Osteoblast (primary cell): ENCODE measurements at regions not wholly inside any gene's neighbourhood (a gene's known extent, or its start where the extent isn't known, plus 50 kb on each side); places are given as distances from the start of the nearest gene placed in this dataset.
A peak's percentile ranks its signal among the peaks of the same experiment; 100 is the strongest.

Experiments
- DNase-seq: peaks from one replicate; pipeline ENCODE4 v3.0.0; 2011; ENCODE audit warnings: low spot score, mixed read lengths; ENCODE audit not compliant: insufficient read length; ENCODE audit errors: missing footprints
- H2AFZ ChIP-seq: 2 replicates; pipeline ENCODE4 v1.6.0; 2011; ENCODE audit warnings: mild to moderate bottlenecking, low read length
- H3K27ac ChIP-seq: 2 replicates; pipeline ENCODE4 v1.5.1; 2011; ENCODE audit warnings: mild to moderate bottlenecking, low read depth, low read length, moderate library complexity
- H3K27me3 ChIP-seq: 2 replicates; pipeline ENCODE4 v1.6.0; 2012; ENCODE audit warnings: mild to moderate bottlenecking, control low read depth, inconsistent platforms, low read length, moderate library complexity; ENCODE audit not compliant: insufficient read depth
- H3K36me3 ChIP-seq: 2 replicates; pipeline ENCODE4 v1.5.1; 2011; ENCODE audit warnings: mild to moderate bottlenecking, low read length, control low read depth, moderate library complexity; ENCODE audit not compliant: insufficient read depth
- H3K4me1 ChIP-seq: 2 replicates; pipeline ENCODE4 v1.5.1; 2011; ENCODE audit warnings: mild to moderate bottlenecking, low read length, control low read depth, moderate library complexity; ENCODE audit not compliant: insufficient read depth
- H3K4me2 ChIP-seq: 2 replicates; pipeline ENCODE4 v1.6.0; 2011; ENCODE audit warnings: mild to moderate bottlenecking, low read length; ENCODE audit not compliant: insufficient read depth
- H3K4me3 ChIP-seq: fragments of 200-600 bp; sonication (generic); 3 replicates; pipeline ENCODE4 v1.5.1; 2012; ENCODE audit warnings: mild to moderate bottlenecking, low read length, inconsistent platforms; ENCODE audit not compliant: insufficient read depth
- H3K79me2 ChIP-seq: 2 replicates; pipeline ENCODE4 v1.6.0; 2012; ENCODE audit warnings: mild to moderate bottlenecking, low read length, control low read depth, inconsistent platforms; ENCODE audit not compliant: insufficient read depth
- H3K9me3 ChIP-seq: 2 replicates; pipeline ENCODE4 v1.5.1; 2011; ENCODE audit warnings: low read depth, low read length, control low read depth
- H4K20me1 ChIP-seq: 2 replicates; pipeline ENCODE4 v1.6.0; 2012; ENCODE audit warnings: mild to moderate bottlenecking, low read length, control low read depth; ENCODE audit not compliant: insufficient read depth
- CTCF ChIP-seq: IDR thresholded peaks from 2 replicates; pipeline ENCODE4 v1.5.1; 2011; ENCODE audit warnings: mild to moderate bottlenecking, low read depth, low read length, moderate library complexity; ENCODE audit errors: extremely low read depth

DNA sequence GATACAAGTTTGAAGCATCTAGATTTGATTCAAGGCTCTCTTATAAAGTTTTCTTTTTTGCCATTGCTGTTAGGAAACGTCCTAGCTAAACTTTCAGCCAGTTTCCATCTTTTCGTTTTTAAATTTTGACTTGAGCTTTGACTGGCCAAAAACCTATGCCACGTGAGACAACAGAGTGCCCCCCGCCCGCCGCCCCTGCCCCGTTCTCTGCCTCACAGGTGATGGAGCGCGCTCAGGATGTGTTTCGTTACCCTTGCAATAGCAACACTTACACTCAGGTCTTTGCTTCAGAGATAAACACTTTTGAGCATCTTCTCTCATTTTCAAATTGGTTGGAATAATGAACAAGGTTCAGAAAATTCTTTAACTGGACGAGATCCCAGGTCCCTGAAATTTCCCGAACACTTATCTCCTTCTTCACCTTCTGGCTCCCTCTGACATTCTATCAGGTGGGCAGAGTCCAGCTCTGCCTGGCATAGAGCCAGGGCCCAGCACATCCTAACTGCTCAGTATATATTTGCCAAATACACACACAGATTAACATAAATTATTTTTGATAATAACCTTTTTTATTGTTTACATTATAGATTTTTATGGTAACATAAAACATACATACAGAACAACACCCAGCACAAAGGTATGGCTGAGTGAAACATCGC lies 301.1 kb downstream of the IRS2 start:
- H3K9me3 ChIP-seq = no peaks in the 10 kb centered on the region
- no peak for DNase-seq
- no peaks in the 10 kb centered on the region for H3K4me1 ChIP-seq
- H3K27ac ChIP-seq = no peak overlapping the region
- TF ChIP-seq CTCF = no peak
- no peak overlapping the region for H2AFZ ChIP-seq
- no peaks in the 10 kb centered on the region for H3K79me2 ChIP-seq
- H3K4me3 ChIP-seq = no peak overlapping the region
- H3K36me3 ChIP-seq = no peaks in the 10 kb centered on the region
- H4K20me1 ChIP-seq = no peaks in the 10 kb centered on the region
- H3K27me3 ChIP-seq = no peaks in the 10 kb centered on the region
- H3K4me2 ChIP-seq = no peak overlapping the region

- DNase-seq = no peak
- TF ChIP-seq CTCF = no peak
- Histone ChIP-seq H3K4me1 (no peaks in the 10 kb centered on the region), H3K4me3 (no peak overlapping the region), H4K20me1 (no peaks in the 10 kb centered on the region), H3K9me3 (no peaks in the 10 kb centered on the region), H3K4me2 (no peak overlapping the region), H3K36me3 (no peaks in the 10 kb centered on the region), H3K27ac (no peak overlapping the region), H3K27me3 (no peaks in the 10 kb centered on the region), H3K79me2 (no peaks in the 10 kb centered on the region), H2AFZ (no peak overlapping the region)
These were observed 303.1 kb downstream of the IRS2 start for GRCh38 chr13:109483284-109483683.

- H3K27ac ChIP-seq = no peak overlapping the region
- H3K79me2 ChIP-seq = no peaks in the 10 kb centered on the region
- H2AFZ ChIP-seq = no peak overlapping the region
- no peaks in the 10 kb centered on the region for H3K4me1 ChIP-seq
- H3K4me3 ChIP-seq = no peak overlapping the region
- no peak for TF ChIP-seq CTCF
- no peaks in the 10 kb centered on the region for H3K9me3 ChIP-seq
- no peaks in the 10 kb centered on the region for H3K36me3 ChIP-seq
- no peaks in the 10 kb centered on the region for H3K27me3 ChIP-seq
- H3K4me2 ChIP-seq = no peak overlapping the region
- no peaks in the 10 kb centered on the region for H4K20me1 ChIP-seq
- no peak for DNase-seq
These were observed 305.3 kb downstream of the IRS2 start for GRCh38 chr13:109481040-109481439.

GRCh38 chr13:109480011-109480955 lies 306.1 kb downstream of the IRS2 start:
- no peaks in the 10 kb centered on the region for H3K9me3 ChIP-seq
- no peak overlapping the region for H3K4me2 ChIP-seq
- H3K27me3 ChIP-seq = no peaks in the 10 kb centered on the region
- H3K4me3 ChIP-seq = no peak overlapping the region
- no peaks in the 10 kb centered on the region for H3K36me3 ChIP-seq
- no peak for TF ChIP-seq CTCF
- H4K20me1 ChIP-seq = no peaks in the 10 kb centered on the region
- no peaks in the 10 kb centered on the region for H3K4me1 ChIP-seq
- H3K27ac ChIP-seq = no peak overlapping the region
- peak; percentile 48 for DNase-seq
- no peaks in the 10 kb centered on the region for H3K79me2 ChIP-seq
- H2AFZ ChIP-seq = no peak overlapping the region
